GM19025 (cell line): ENCODE measurements at regions not wholly inside any gene's neighbourhood (a gene's known extent, or its start where the extent isn't known, plus 50 kb on each side); places are given as distances from the start of the nearest gene placed in this dataset.
"Not testable (repeated sequence)": the region's sequence is repeated elsewhere in the genome, so short reads cannot be mapped to it uniquely, and the experiment has no call there.

Experiments used
- ATAC-seq: cut with Tn5 transposase; IDR thresholded peaks from one replicate; pipeline ENCODE4 v1.9.1; 2021; ENCODE audit warnings: mild to moderate bottlenecking, low read depth, moderate library complexity; ENCODE audit not compliant: unreplicated experiment

GRCh38 chr2:39933196-39933595 lies 154.1 kb upstream of the THUMPD2 start:
- ATAC-seq: no peak

DNA sequence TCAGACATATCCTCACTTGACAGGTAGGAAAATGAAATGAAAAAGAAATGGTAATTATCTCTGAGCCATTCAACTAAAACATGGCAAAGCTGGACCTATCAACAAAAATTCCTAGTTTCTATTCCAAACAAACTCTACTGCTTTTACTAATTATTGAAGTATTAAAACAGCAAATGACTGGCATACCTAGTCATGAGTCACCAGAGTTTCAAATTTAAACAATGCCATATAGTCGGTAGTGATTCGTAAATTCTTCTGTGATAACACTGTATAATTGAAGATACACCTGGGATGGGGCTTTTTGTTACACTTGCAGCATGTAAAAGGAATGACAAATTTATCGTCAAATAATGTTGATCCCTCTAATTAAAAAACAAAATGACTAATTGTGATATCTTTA lies 153.1 kb upstream of the THUMPD2 start:
- ATAC-seq: no peak

- ATAC-seq: no peak
These were observed 151.3 kb upstream of the THUMPD2 start for GRCh38 chr2:39930175-39930917.

- no peak for ATAC-seq
These were observed 150.5 kb upstream of the THUMPD2 start for GRCh38 chr2:39929531-39929930.

DNA sequence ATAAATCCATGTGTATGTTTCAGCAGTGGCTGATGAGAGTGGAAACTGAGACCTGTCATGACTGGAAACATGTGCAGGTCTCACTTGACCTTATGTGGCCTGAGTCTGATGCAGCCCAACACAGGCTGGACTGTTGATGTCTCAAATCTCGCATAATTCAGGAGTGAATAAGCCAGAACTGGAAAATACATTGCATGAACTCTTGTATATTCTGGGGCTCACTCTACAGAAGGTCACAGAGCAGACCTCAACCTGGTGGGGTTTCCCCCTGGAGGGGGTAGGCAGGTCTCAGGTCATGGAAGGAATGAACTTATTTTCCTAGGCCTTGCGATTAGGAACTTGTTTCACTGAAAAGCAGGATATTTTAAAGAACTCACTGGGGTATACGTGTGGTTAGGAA lies 146.3 kb upstream of the THUMPD2 start:
- ATAC-seq: no peak

GRCh38 chr2:39923455-39923854 lies 144.4 kb upstream of the THUMPD2 start:
- ATAC-seq: no peak

GRCh38 chr2:39922679-39923405 lies 143.8 kb upstream of the THUMPD2 start:
- no peak for ATAC-seq

- no peak for ATAC-seq
These were observed 141.3 kb upstream of the THUMPD2 start for GRCh38 chr2:39920307-39920801.

DNA sequence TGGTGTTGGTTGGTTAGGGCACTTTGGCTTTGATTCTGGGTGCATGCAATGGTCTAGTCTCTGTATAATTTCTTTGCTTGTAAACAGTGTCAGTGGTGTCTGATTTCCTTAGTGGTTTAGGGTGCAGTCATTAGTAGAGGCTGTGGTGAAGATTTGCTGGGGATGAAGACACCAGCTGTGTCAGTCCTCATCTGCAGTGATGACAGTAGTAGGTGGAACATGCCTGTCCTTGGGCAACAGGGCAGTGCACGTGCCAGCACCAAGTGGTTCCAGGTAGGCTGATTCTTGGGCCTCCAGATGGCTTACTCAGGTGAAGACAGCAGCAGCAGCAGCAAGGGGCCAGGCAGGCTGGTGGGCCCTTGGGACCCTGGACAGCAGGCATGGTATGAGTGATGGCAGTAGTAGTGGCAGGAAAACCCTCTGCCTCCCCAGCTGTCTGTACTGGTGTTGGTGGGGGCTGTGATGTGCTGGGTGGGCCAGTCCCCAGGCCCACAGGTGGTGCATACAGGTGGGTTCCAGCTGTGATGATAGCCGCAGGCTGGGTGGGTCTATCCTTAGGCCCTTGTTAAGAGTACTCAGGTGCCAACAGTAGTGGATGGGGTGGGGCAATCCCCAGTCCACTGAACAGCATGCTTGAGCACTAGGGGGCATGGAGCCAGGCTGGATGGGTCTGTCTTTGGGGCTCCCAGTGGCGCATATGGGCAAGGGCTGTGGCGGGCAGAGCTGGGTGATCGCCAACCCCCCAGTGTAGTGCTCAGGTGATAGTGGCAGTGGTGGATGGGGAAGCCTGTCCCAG lies 140.7 kb upstream of the THUMPD2 start:
- ATAC-seq: no peak

DNA sequence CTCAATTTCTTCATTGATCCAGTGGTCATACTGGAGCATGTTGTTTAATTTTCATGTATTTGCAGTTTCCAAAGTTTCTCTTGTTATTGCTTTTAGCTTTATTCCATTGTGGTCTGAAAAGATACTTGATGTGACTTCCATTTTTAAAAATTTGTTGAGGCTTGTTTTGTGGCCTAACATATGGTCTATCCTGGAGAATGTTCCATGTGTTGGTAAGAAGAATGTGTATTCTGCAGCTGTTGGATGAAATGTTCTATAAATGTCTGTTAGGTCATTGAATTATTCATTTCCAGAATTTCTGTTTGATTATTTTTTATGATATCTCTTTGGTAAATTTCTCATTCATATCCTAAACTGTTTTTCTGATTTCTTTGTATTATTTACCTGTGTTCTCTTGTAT lies 139.8 kb upstream of the THUMPD2 start:
- ATAC-seq: no peak

DNA sequence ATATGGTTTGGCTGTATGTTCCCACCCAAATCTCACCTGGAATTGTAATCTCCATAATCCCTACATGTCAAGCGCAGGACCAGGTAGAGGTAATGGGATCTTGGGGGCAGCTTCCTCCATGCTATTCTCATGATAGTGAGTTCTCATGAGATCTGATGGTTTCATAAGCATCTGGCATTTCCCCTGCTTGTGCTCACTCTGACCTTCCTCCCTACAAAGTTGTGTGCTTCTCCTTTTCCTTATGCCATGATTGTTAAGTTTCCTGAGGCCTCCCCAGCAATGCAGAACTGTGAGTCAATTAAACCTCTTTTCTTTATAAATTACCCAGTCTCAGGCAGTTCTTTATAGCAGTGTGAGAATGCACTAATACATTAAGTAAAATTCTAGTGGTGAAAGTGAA lies 138.3 kb upstream of the THUMPD2 start:
- not testable (repeated sequence) for ATAC-seq

DNA sequence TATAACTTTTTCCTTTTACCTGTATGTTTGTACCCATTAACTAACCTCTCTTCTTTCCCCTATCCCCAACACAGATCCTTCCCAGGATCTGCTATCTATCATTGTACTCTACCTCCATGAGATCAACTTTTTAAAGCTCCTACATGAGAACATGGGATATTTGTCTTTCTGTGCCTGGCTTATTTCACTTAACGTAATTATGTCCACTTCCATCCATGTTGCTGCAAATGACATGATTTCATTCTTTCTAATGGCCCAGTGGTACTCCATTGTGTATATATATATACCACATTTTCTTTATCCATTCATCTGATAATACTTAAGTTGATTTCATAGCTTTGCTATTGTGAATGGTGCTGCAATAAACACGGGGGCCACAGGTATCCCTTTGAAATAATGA lies 135.9 kb upstream of the THUMPD2 start:
- no peak for ATAC-seq

DNA sequence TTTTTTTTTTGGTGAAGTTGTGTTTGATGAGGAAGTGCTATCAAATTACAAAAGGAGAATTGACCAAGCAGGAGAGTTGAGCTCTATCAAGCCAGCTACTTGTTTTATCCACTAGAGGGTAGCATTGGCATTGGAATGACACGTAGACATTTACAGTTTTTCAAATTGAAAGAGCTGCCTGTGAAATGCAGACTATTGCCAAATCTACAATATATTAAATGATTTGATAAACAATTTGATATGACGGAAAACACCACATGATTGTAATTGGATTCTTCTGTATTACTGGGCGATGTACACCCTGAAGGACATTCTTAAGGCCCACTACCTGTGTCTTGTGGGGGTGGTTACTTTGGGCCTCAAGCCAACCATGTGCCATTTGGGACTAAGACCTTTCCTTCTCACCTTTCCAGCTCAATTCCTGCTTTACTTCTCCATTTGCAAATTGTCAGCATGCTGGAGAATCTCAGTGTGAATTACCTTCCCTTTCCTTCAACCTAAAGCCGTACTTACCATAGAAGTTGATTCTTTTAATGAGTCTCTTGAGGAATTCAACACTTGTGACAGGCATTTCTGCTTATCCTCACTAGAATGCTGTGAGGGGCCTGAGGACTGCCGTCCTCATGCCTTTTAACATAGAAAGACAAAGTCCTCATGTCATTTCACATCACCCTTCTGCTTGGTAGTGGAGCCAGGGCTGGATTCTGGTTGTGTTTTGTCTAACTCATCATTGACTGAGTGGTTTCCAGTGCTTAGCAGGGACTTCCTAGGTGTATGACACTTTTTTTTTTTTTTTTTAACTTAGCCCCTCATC lies 134.8 kb upstream of the THUMPD2 start:
- no peak for ATAC-seq

GRCh38 chr2:39902103-39902502 lies 123.0 kb upstream of the THUMPD2 start:
- no peak for ATAC-seq

DNA sequence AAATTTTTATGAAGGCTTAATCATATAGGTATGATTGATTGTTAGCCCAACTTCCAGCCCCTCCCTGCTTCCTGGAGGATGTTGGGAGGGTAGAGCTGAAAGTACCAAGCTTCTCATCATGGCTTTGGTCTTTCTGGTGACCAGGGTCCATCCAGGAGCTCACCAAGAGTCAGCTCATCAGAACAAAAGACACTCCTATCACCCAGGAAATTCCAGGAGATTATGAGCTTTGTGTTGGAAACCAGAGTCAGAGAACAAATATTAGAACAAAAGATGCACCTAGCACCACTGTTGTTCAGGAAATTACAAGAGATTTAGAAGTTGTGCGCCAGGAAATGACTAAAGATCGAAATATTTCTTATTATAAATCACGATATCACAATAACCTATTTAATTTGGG lies 119.9 kb upstream of the THUMPD2 start:
- no peak for ATAC-seq

DNA sequence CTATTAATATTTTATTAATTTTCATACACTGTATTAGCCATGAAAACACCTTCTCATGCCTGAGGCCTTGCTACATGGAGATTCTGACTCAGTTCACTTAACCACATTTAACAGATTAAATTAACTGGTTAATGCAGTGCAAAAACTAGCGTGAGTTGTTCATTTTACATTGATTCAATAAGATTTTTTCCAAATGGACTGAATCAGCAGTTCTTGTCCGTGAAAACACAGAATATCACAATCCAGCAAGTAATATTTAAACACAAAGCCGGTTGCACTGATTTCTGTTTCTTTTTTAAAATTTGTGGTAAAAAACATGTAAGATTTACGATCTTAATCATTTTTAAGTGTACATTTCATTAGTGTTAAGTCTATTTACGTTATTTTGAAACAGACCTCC lies 118.2 kb upstream of the THUMPD2 start:
- ATAC-seq: no peak

GRCh38 chr2:39894082-39894481 lies 115.0 kb upstream of the THUMPD2 start:
- no peak for ATAC-seq

GRCh38 chr2:39893616-39894015 lies 114.6 kb upstream of the THUMPD2 start:
- ATAC-seq: no peak

- no peak for ATAC-seq
These were observed 102.9 kb upstream of the THUMPD2 start for GRCh38 chr2:39881948-39882347.

- ATAC-seq: no peak
These were observed 102.4 kb upstream of the THUMPD2 start for GRCh38 chr2:39881494-39881893.
